GM23248 (cell line): ENCODE measurements at regions not wholly inside any gene's neighbourhood (a gene's known extent, or its start where the extent isn't known, plus 50 kb on each side); places are given as distances from the start of the nearest gene placed in this dataset.

Experiments used
- DNase-seq: peaks from one replicate; pipeline ENCODE4 v3.0.0-alpha.2; 2015
- H2AFZ ChIP-seq: fragments of 200-600 bp; sonication (generic); 2 replicates; pipeline ENCODE4 v1.6.1; 2016; ENCODE audit warnings: antibody characterized with exemption
- H3F3A ChIP-seq: fragments of 200-600 bp; sonication (generic); 2 replicates; pipeline ENCODE4 v1.6.1; 2016; ENCODE audit warnings: mild to moderate bottlenecking, antibody characterized with exemption, mixed run types; ENCODE audit not compliant: insufficient read depth
- H3K27ac ChIP-seq: fragments of 200-600 bp; sonication (generic); 2 replicates; pipeline ENCODE4 v1.5.1; 2016; ENCODE audit warnings: mild to moderate bottlenecking
- H3K27me3 ChIP-seq: fragments of 200-600 bp; sonication (generic); replicated peaks from 2 replicates; pipeline ENCODE4 v1.6.1; 2016; ENCODE audit warnings: mild to moderate bottlenecking; ENCODE audit not compliant: insufficient read depth
- H3K36me3 ChIP-seq: fragments of 200-600 bp; sonication (generic); 2 replicates; pipeline ENCODE4 v1.6.1; 2016; ENCODE audit warnings: low read depth, mild to moderate bottlenecking
- H3K4me1 ChIP-seq: fragments of 200-600 bp; sonication (generic); 2 replicates; pipeline ENCODE4 v1.6.1; 2016; ENCODE audit warnings: mild to moderate bottlenecking; ENCODE audit not compliant: insufficient read depth
- H3K4me2 ChIP-seq: fragments of 200-600 bp; sonication (generic); one replicate; pipeline ENCODE4 v1.6.1; 2016; ENCODE audit warnings: mild to moderate bottlenecking; ENCODE audit not compliant: unreplicated experiment
- H3K4me3 ChIP-seq: fragments of 200-600 bp; sonication (generic); 2 replicates; pipeline ENCODE4 v1.5.1; 2016; ENCODE audit warnings: mild to moderate bottlenecking
- H3K79me2 ChIP-seq: fragments of 200-600 bp; sonication (generic); 2 replicates; pipeline ENCODE4 v1.6.1; 2016; ENCODE audit warnings: mild to moderate bottlenecking; ENCODE audit not compliant: insufficient read depth
- H3K9ac ChIP-seq: fragments of 200-600 bp; sonication (generic); 2 replicates; pipeline ENCODE4 v1.6.1; 2016; ENCODE audit warnings: mild to moderate bottlenecking
- H3K9me2 ChIP-seq: fragments of 200-600 bp; sonication (generic); 2 replicates; pipeline ENCODE4 v1.6.1; 2016; ENCODE audit warnings: mixed run types, mild to moderate bottlenecking, moderate library complexity; ENCODE audit not compliant: insufficient read depth
- H3K9me3 ChIP-seq: fragments of 200-600 bp; sonication (generic); one replicate; pipeline ENCODE4 v1.6.1; 2017; ENCODE audit warnings: low read depth
- H4K20me1 ChIP-seq: fragments of 200-600 bp; sonication (generic); 2 replicates; pipeline ENCODE4 v1.6.0; 2016; ENCODE audit not compliant: insufficient read depth
- EZH2 ChIP-seq: fragments of 200-600 bp; sonication (generic); IDR thresholded peaks from 2 replicates; pipeline ENCODE4 v1.6.1; 2018; ENCODE audit warnings: antibody characterized with exemption, mild to moderate bottlenecking; ENCODE audit not compliant: insufficient read depth, poor library complexity, severe bottlenecking
- EZH2phosphoT487 ChIP-seq: fragments of 200-600 bp; sonication (generic); IDR thresholded peaks from 2 replicates; pipeline ENCODE4 v1.6.1; 2018; ENCODE audit warnings: antibody characterized with exemption, moderate library complexity, mild to moderate bottlenecking, low read depth; ENCODE audit not compliant: insufficient read depth
- WGBS, 2 experiments: methylation state at CpG; one replicate each; pipeline ENCODE4 v1.1.6; 2015 to 2017; ENCODE audit warnings: low lambda C conversion rate in 2 of 2, low coverage in 1 of 2; ENCODE audit errors: missing lambda C conversion rate in 2 of 2; 5-methylcytosine and 5-hydroxymethylcytosine counted together
- in situ Hi-C: fragments of 300-500 bp; cut with MboI; formaldehyde crosslinking; loops from 2 replicates; pipeline ENCODE4 v1.15.0; 2020

- H3K27me3 ChIP-seq, result no peaks in the 10 kb centered on the region
- H3K4me3 ChIP-seq, result no peak overlapping the region
- H3K9me2 ChIP-seq, result no peaks in the 10 kb centered on the region
- no peaks in the 10 kb centered on the region for H3K36me3 ChIP-seq
- no peak overlapping the region for H3K27ac ChIP-seq
- TF ChIP-seq EZH2phosphoT487, result no peak
- TF ChIP-seq EZH2, result no peak
- H3F3A ChIP-seq, result 0 out of 2 replicates have a peak, but pooled peaks cover 14% of the 10 kb centered on the region
- H4K20me1 ChIP-seq, result no peaks in the 10 kb centered on the region
- 56 to 62% methylated on average over 3 of the region's 3 CpGs for WGBS, 2 experiments
- H3K4me2 ChIP-seq, result no peak overlapping the region
- no peaks in the 10 kb centered on the region for H3K79me2 ChIP-seq
- H3K4me1 ChIP-seq, result peaks cover 44% of the 10 kb centered on the region
- DNase-seq, result no peak
- no peaks in the 10 kb centered on the region for H3K9me3 ChIP-seq
- in situ Hi-C loops, result no loop called here
- H2AFZ ChIP-seq, result no peak overlapping the region
- H3K9ac ChIP-seq, result no peak overlapping the region
Observed at GRCh38 chr9:118561051-118561450, 808.2 kb downstream of the BRINP1 start.

GRCh38 chr9:118563677-118564076 is 805.6 kb downstream of the BRINP1 start:
- TF ChIP-seq EZH2 (no peak), EZH2phosphoT487 (no peak)
- Histone ChIP-seq H3K9ac (peak overlapping the region; percentile 27; the same call in 1 of the 2 replicates), H2AFZ (peak overlapping the region; percentile 66), H3K4me2 (no peak overlapping the region), H3K79me2 (no peaks in the 10 kb centered on the region), H3K27me3 (no peaks in the 10 kb centered on the region), H3K9me2 (no peaks in the 10 kb centered on the region), H3K4me3 (no peak overlapping the region), H3F3A (peaks cover 20% of the 10 kb centered on the region; the same call in 1 of the 2 replicates), H3K9me3 (no peaks in the 10 kb centered on the region), H4K20me1 (no peaks in the 10 kb centered on the region), H3K27ac (peak overlapping the region; percentile 48), H3K4me1 (peaks cover 49% of the 10 kb centered on the region), H3K36me3 (no peaks in the 10 kb centered on the region)
- in situ Hi-C loops, result no loop called here
- DNase-seq, result peak; percentile 81
- 38 to 43% methylated on average over 2 of the region's 2 CpGs for WGBS, 2 experiments

GRCh38 chr9:118567861-118568260 is 801.4 kb downstream of the BRINP1 start:
- DNase-seq, result peak; percentile 57
- Histone ChIP-seq H3K4me3 (no peak overlapping the region), H3K9me2 (no peaks in the 10 kb centered on the region), H3K9me3 (no peaks in the 10 kb centered on the region), H3K79me2 (no peaks in the 10 kb centered on the region), H3K27ac (no peak overlapping the region), H3K4me2 (no peak overlapping the region), H3K4me1 (peaks cover 31% of the 10 kb centered on the region), H3K27me3 (no peaks in the 10 kb centered on the region), H3K36me3 (no peaks in the 10 kb centered on the region), H3F3A (peaks cover 20% of the 10 kb centered on the region; the same call in 1 of the 2 replicates), H4K20me1 (no peaks in the 10 kb centered on the region), H3K9ac (no peak overlapping the region), H2AFZ (no peak overlapping the region)
- in situ Hi-C loops, result no loop called here
- TF ChIP-seq EZH2 (no peak), EZH2phosphoT487 (no peak)
- WGBS, 2 experiments, result 63 to 67% methylated on average over 2 of the region's 2 CpGs

- Histone ChIP-seq H3K9ac (no peak overlapping the region), H3K27ac (no peak overlapping the region), H3K27me3 (no peaks in the 10 kb centered on the region), H3K4me2 (no peak overlapping the region), H3K36me3 (no peaks in the 10 kb centered on the region), H3K9me3 (no peaks in the 10 kb centered on the region), H2AFZ (no peak overlapping the region), H4K20me1 (no peaks in the 10 kb centered on the region), H3K9me2 (no peaks in the 10 kb centered on the region), H3F3A (peaks cover 12% of the 10 kb centered on the region; the same call in 1 of the 2 replicates), H3K79me2 (no peaks in the 10 kb centered on the region), H3K4me1 (peaks cover 23% of the 10 kb centered on the region), H3K4me3 (no peak overlapping the region)
- no peak for TF ChIP-seq EZH2phosphoT487
- WGBS, 2 experiments, result 44 to 63% methylated on average over 3 of the region's 3 CpGs
- DNase-seq, result no peak
- in situ Hi-C loops, result no loop called here
Observed at GRCh38 chr9:118568704-118569103, 800.5 kb downstream of the BRINP1 start.

GRCh38 chr9:118569148-118569547 is 800.1 kb downstream of the BRINP1 start:
- no peak for DNase-seq
- no peak overlapping the region for H3K4me3 ChIP-seq
- no peaks in the 10 kb centered on the region for H3K9me2 ChIP-seq
- no peak overlapping the region for H3K4me2 ChIP-seq
- no peak overlapping the region for H2AFZ ChIP-seq
- no peak overlapping the region for H3K9ac ChIP-seq
- TF ChIP-seq EZH2 (no peak), EZH2phosphoT487 (no peak)
- H3K36me3 ChIP-seq, result no peaks in the 10 kb centered on the region
- H4K20me1 ChIP-seq, result no peaks in the 10 kb centered on the region
- H3F3A ChIP-seq, result peaks cover 10% of the 10 kb centered on the region; the same call in 1 of the 2 replicates
- peaks cover 18% of the 10 kb centered on the region for H3K4me1 ChIP-seq
- no peak overlapping the region for H3K27ac ChIP-seq
- WGBS, 2 experiments, result 97 to 99% methylated on average over 3 of the region's 3 CpGs
- H3K27me3 ChIP-seq, result no peaks in the 10 kb centered on the region
- H3K9me3 ChIP-seq, result no peaks in the 10 kb centered on the region
- no peaks in the 10 kb centered on the region for H3K79me2 ChIP-seq
- in situ Hi-C loops, result no loop called here
